GM19372 (cell line): ENCODE measurements at regions not wholly inside any gene's neighbourhood (a gene's known extent, or its start where the extent isn't known, plus 50 kb on each side); places are given as distances from the start of the nearest gene placed in this dataset.
"Not testable (repeated sequence)": the region's sequence is repeated elsewhere in the genome, so short reads cannot be mapped to it uniquely, and the experiment has no call there.

Source experiments
- ATAC-seq: cut with Tn5 transposase; IDR thresholded peaks from one replicate; pipeline ENCODE4 v1.9.1; 2021; ENCODE audit warnings: mild to moderate bottlenecking, low read depth, moderate library complexity; ENCODE audit not compliant: unreplicated experiment

- no peak for ATAC-seq
Observed at GRCh38 chr3:103532986-103533385, 1098.2 kb downstream of the ZPLD1 start.

GRCh38 chr3:103554451-103554850 lies 1119.6 kb downstream of the ZPLD1 start:
- no peak for ATAC-seq

- ATAC-seq = not testable (repeated sequence)
Observed at GRCh38 chr3:103564116-103564515, 1129.3 kb downstream of the ZPLD1 start.

GRCh38 chr3:103585809-103586208 lies 1151.0 kb downstream of the ZPLD1 start:
- ATAC-seq = no peak

- ATAC-seq = no peak
Observed at GRCh38 chr3:103589770-103590169, 1155.0 kb downstream of the ZPLD1 start.

- no peak for ATAC-seq
Observed at GRCh38 chr3:103600844-103601243, 1166.0 kb downstream of the ZPLD1 start.

GRCh38 chr3:103601666-103602065 lies 1166.9 kb downstream of the ZPLD1 start:
- no peak for ATAC-seq

- no peak for ATAC-seq
Observed at GRCh38 chr3:103609472-103609871, 1174.7 kb downstream of the ZPLD1 start.

GRCh38 chr3:103613397-103614156 lies 1178.8 kb downstream of the ZPLD1 start:
- ATAC-seq = no peak

- no peak for ATAC-seq
Observed at GRCh38 chr3:103614719-103615118, 1179.9 kb downstream of the ZPLD1 start.

GRCh38 chr3:103617961-103618360 lies 1183.1 kb downstream of the ZPLD1 start:
- ATAC-seq = no peak

- no peak for ATAC-seq
Observed at GRCh38 chr3:103624271-103624670, 1189.5 kb downstream of the ZPLD1 start.

GRCh38 chr3:103629391-103629790 lies 1194.6 kb downstream of the ZPLD1 start:
- no peak for ATAC-seq

GRCh38 chr3:103644450-103644849 lies 1209.6 kb downstream of the ZPLD1 start:
- ATAC-seq = no peak

- no peak for ATAC-seq
Observed at GRCh38 chr3:103653996-103654395, 1219.2 kb downstream of the ZPLD1 start.

GRCh38 chr3:103657756-103658155 lies 1222.9 kb downstream of the ZPLD1 start:
- no peak for ATAC-seq

GRCh38 chr3:103660810-103661209 lies 1226.0 kb downstream of the ZPLD1 start:
- no peak for ATAC-seq

- ATAC-seq = no peak
Observed at GRCh38 chr3:103662591-103662990, 1227.8 kb downstream of the ZPLD1 start.

GRCh38 chr3:103672346-103672745 lies 1237.5 kb downstream of the ZPLD1 start:
- no peak for ATAC-seq

GRCh38 chr3:103684904-103685303 lies 1250.1 kb downstream of the ZPLD1 start:
- ATAC-seq = no peak

GRCh38 chr3:103685939-103686338 lies 1251.1 kb downstream of the ZPLD1 start:
- no peak for ATAC-seq

- ATAC-seq = no peak
Observed at GRCh38 chr3:103690536-103690935, 1255.7 kb downstream of the ZPLD1 start.

- no peak for ATAC-seq
Observed at GRCh38 chr3:103693831-103694230, 1259.0 kb downstream of the ZPLD1 start.
